HG02885 (cell line): ENCODE measurements at regions not wholly inside any gene's neighbourhood (a gene's known extent, or its start where the extent isn't known, plus 50 kb on each side); places are given as distances from the start of the nearest gene placed in this dataset.

Source experiments
- ATAC-seq: cut with Tn5 transposase; IDR thresholded peaks from one replicate; pipeline ENCODE4 v1.9.1; 2021; ENCODE audit warnings: mild to moderate bottlenecking; ENCODE audit not compliant: unreplicated experiment, poor library complexity

GRCh38 chr4:175421506-175421905 is 390.6 kb downstream of the GPM6A start:
- ATAC-seq: no peak

- ATAC-seq: no peak
Observed at GRCh38 chr4:175422331-175422730, 389.7 kb downstream of the GPM6A start.

GRCh38 chr4:175424111-175424510 is 388.0 kb downstream of the GPM6A start:
- no peak for ATAC-seq

DNA sequence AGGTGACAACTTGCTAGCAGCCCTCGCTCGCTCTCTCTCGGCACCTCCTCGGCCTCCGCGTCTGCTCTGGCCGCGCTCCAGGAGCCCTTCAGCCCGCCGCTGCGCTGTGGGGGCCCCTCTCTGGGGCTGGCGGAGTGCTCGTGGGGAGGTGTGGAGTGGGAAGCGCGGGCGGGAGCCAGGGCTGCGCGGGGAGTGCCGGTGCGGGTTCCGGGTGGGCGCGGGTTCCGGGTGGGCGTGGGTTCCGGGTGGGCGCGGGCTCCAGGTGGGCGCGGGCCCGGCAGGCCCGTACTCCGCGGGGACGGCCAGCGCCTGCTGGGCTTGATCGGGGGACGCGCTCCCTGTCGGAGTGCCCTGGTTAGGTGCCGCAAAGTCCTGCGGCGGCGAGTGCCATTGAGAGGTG is 384.3 kb downstream of the GPM6A start:
- ATAC-seq: no peak

GRCh38 chr4:175431694-175432093 is 380.4 kb downstream of the GPM6A start:
- no peak for ATAC-seq

- no peak for ATAC-seq
Observed at GRCh38 chr4:175435381-175435783, 376.7 kb downstream of the GPM6A start.

GRCh38 chr4:175436196-175436595 is 375.9 kb downstream of the GPM6A start:
- no peak for ATAC-seq

DNA sequence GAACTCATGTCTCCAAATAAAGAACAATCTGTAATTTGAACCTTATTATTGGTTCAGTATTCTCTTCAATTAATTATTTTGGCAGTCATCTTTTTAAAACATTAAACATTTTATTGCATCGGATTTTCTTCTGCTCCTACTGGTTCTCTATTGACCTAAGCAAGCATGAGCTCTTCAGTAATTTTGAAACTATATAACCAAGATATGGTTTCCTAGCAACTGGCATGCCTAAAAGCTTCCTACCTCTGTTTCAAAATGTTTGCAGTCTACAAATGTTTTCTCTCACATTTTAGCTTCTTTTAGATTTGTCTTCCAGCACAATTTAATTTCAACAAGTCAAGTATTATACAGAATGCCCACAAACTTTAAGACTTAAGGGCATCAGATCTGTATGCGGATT is 371.3 kb downstream of the GPM6A start:
- no peak for ATAC-seq

DNA sequence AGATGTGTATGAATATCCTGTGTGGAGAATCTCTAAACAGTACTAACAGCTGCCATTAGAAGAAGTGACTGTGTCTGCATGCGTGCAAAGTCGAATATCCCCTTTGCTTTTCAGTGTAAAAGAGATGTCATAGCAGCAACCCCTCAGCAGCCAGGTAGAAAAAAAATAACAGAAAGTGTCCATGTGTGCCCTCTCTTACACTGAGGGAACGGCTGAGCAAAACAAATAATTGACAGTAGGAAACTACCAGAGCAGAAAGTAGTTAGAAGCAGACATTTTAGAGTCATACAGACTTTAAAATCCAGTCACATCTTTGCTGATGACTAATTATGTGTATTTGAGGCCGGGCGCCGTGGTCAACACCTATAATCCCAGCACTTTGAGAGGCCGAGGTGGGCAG is 370.8 kb downstream of the GPM6A start:
- no peak for ATAC-seq

DNA sequence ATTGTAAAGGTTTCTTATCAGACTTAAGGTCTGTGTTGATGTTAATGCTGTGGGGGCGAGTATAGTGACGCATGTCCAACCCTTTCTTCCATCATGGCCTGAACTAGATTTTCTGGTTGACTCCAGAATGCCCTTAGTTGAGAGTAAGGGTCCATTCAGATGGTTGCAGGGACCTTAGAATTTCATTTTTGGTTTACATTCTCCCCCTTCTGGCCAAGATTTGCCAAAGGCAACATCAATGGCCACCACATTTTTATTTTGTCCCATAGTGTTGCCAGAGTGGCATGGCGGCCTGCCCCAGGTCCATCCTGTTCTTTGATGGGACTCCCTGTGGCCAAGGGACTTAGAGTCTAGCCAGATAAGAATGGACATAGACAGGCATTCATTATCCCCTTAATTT is 368.5 kb downstream of the GPM6A start:
- no peak for ATAC-seq

DNA sequence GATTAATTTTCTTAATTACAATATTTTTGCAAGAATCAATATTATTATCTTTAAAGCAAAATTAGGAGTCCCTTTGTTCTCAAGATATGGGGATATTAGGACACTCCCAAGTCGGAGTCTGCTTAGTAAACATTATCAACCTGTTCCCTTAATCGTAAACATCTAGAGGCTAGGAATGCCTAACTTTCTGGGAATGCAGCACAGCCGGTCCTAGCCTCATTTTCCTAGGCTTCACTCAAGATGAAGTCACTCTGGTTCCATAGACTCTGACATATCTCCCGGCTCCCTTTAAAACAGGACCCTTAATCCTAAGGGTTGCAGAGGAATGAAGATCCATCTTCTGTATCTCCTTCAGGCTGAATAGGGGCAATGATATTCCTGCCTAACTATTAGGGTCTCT is 367.6 kb downstream of the GPM6A start:
- no peak for ATAC-seq

DNA sequence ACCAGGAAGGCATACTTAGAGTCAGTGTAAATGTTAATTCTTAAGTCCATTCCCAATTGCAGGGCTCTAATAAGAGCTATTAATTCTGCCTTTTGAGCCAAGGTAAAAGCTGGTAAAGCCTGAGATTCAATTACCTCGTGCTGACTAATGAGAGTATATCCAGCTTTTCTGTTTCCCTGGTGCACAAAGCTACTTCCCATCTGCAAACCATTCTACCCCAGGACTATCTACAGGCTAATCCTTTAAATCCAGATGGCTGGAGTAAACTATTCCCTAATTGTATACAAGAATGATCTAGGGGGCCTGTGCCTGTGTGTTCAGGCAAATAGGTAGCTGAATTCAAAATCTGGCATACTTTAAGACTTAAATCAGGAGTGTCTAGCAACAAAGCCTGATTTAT is 365.0 kb downstream of the GPM6A start:
- ATAC-seq: no peak

DNA sequence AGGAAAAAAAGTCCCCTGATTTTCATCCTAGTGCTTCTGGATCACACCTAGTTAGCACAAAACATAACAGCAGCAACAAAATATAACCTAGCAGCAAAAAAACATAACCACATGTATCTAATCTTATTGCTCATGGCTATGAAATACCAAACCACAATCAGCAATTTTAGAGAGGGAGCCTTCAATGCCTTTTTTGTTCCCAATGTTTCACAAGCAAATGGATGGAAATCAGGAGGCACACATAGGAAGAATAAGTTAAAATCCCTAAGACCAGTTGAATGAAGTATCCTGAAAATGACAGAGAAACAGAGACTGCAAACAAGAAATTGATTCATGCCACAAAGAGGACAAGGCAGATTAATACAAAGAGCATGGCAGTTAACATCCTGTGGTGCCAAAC is 361.6 kb downstream of the GPM6A start:
- ATAC-seq: no peak

DNA sequence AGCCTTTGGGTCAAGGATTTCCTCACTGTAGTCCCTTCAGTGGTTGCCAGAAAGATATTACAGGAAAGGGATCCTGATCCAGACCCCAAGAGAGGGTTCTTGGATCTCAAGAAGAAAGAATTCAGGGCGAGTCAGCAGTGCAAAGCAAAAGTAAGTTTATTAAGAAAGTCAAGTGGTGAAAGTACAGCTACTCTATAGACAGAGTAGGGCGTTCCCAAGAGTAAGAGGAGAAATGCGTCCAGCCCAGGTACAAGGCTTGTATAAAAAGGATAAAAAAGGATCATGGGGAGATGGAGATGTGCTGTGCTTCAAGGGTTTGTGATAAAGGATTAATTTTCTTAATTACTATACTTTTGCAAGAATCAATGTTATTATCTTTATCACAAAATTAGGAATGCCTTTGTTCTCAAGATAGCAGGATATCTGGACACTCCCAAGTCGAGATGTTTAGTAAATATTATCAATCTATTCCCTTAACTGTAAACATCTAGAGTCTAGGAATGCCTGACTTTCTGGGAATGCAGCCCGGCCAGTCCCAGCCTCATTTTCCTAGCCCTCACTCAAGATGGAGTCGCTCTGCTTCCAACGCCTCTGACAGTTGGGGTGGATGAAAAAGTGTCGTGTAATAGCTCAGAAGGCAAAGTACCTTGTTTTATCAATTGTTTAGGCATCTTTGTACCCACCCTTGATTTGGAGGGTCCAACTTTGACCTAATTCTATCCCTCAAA is 360.7 kb downstream of the GPM6A start:
- ATAC-seq: no peak

- no peak for ATAC-seq
Observed at GRCh38 chr4:175453456-175453855, 358.6 kb downstream of the GPM6A start.

DNA sequence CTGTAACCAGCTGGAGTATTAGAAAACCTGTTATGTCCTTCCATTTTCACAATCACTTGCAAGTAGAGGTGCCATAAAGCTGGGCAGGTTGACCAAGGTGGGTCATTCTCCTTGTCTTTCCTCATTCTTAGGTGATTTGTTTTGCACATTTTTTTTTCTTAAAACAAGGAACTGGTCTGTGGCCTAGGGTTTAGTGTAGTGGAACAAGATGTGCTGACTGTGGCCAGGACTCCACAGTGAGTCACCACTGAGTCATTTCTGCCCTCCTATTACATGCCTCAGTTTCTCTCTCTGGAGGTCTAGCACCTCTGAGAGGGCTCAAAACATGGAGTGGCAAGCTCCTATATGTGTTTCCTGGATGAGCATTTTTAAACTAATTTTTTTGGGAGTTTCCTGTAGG is 355.9 kb downstream of the GPM6A start:
- no peak for ATAC-seq

- no peak for ATAC-seq
Observed at GRCh38 chr4:175457956-175458355, 354.1 kb downstream of the GPM6A start.

GRCh38 chr4:175459571-175459970 is 352.5 kb downstream of the GPM6A start:
- no peak for ATAC-seq

DNA sequence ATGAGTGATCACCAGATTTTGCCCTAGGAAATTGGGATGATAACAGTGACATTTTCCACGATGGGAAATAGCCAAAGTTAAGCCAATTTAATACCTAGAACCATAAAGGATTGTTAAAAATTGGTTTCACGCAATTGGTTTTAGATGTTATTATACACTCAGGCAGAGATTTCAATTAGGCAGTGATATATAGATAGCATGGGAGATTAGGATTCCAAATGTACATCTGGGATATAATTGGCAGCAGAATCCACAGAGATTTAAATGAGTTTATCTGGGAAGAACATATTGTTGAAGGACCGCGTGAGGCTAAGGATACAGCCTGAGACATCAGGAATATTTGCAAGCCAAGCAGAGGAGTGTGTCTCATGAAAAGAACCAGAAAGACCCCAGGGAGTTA is 351.6 kb downstream of the GPM6A start:
- no peak for ATAC-seq

DNA sequence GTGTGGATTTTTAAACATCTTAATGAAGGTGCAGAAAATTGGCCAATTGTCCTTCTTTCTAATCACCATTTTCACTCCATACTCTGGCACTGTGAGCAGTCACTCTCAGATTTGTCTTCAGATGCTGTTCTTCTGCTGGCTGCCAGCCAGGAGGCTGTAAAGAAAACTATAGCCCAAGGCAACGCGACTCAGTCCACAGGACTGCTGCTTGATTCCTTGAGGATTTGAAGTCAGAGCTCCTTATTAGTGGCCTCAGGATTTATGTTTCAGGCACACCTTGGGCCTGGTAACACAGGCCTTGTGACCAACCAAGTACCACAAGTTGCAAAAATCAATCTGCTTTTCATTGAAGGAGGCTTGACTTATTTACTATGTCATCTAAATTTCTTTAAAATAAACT is 342.6 kb downstream of the GPM6A start:
- ATAC-seq: no peak

- no peak for ATAC-seq
Observed at GRCh38 chr4:175470131-175470530, 341.9 kb downstream of the GPM6A start.

DNA sequence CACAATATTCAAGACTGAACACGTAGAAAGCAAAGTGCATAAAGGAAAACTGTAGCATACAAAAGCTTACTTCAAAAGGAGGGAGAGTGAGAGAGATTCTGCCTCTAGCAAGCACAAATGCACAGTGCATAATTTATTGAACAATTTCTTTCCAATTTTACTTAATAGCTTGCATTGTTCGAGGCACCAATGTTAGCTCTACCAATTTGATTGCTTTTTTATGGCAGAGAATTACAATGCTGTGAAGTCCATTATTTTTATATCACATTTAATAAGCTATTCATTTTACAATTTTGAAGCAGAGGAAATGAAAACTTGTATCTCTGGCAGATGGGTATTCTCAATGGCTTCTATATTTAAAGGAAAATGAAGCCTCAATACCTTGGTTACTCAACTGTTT is 331.7 kb downstream of the GPM6A start:
- ATAC-seq: no peak
